ENCODE measurements at regions not wholly inside any gene's neighbourhood (a gene's known extent, or its start where the extent isn't known, plus 50 kb on each side); places are given as distances from the start of the nearest gene placed in this dataset.
A peak's percentile ranks its signal among the peaks of the same experiment; 100 is the strongest.
"Not testable (repeated sequence)": the region's sequence is repeated elsewhere in the genome, so short reads cannot be mapped to it uniquely, and the experiment has no call there.

- no peak for DNase-seq
Measured at GRCh38 chr13:105758918-105759860, 776.3 kb downstream of the EFNB2 start.

- no peak for DNase-seq
Measured at GRCh38 chr13:105740739-105741138, 794.7 kb downstream of the EFNB2 start.

- DNase-seq, result no peak
Measured at GRCh38 chr13:105737688-105738087, 797.8 kb downstream of the EFNB2 start.

- peak; percentile 85 for DNase-seq
Measured at GRCh38 chr13:105735281-105735680, 800.2 kb downstream of the EFNB2 start.

GRCh38 chr13:105732806-105733529 lies 802.5 kb downstream of the EFNB2 start:
- no peak for DNase-seq

GRCh38 chr13:105725887-105726286 lies 809.6 kb downstream of the EFNB2 start:
- no peak for DNase-seq

GRCh38 chr13:105721016-105721415 lies 814.4 kb downstream of the EFNB2 start:
- DNase-seq, result no peak

GRCh38 chr13:105719859-105720258 lies 815.6 kb downstream of the EFNB2 start:
- no peak for DNase-seq

GRCh38 chr13:105709181-105709580 lies 826.3 kb downstream of the EFNB2 start:
- DNase-seq, result no peak

GRCh38 chr13:105703843-105704242 lies 831.6 kb downstream of the EFNB2 start:
- DNase-seq, result no peak

GRCh38 chr13:105702441-105702840 lies 833.0 kb downstream of the EFNB2 start:
- DNase-seq, result peak; percentile 11

- no peak for DNase-seq
Measured at GRCh38 chr13:105692769-105693168, 842.7 kb downstream of the EFNB2 start.

- DNase-seq, result no peak
Measured at GRCh38 chr13:105684216-105684615, 851.2 kb downstream of the EFNB2 start.

GRCh38 chr13:105679838-105680237 lies 855.6 kb downstream of the EFNB2 start:
- no peak for DNase-seq

- no peak for DNase-seq
Measured at GRCh38 chr13:105678072-105678471, 857.4 kb downstream of the EFNB2 start.

- DNase-seq, result no peak
Measured at GRCh38 chr13:105672881-105673280, 862.6 kb downstream of the EFNB2 start.

- DNase-seq, result not testable (repeated sequence)
Measured at GRCh38 chr13:105671131-105671530, 864.3 kb downstream of the EFNB2 start.

GRCh38 chr13:105670179-105670990 lies 865.1 kb downstream of the EFNB2 start:
- no peak for DNase-seq

- no peak for DNase-seq
Measured at GRCh38 chr13:105665284-105665683, 870.2 kb downstream of the EFNB2 start.

- DNase-seq, result no peak
Measured at GRCh38 chr13:105663182-105663581, 872.3 kb downstream of the EFNB2 start.

GRCh38 chr13:105660561-105660960 lies 874.9 kb downstream of the EFNB2 start:
- DNase-seq, result no peak

- DNase-seq, result no peak
Measured at GRCh38 chr13:105658431-105658830, 877.0 kb downstream of the EFNB2 start.

- DNase-seq, result no peak
Measured at GRCh38 chr13:105655046-105655445, 880.4 kb downstream of the EFNB2 start.
